HG03159 (cell line): ENCODE measurements at regions not wholly inside any gene's neighbourhood (a gene's known extent, or its start where the extent isn't known, plus 50 kb on each side); places are given as distances from the start of the nearest gene placed in this dataset.
"Not testable (repeated sequence)": the region's sequence is repeated elsewhere in the genome, so short reads cannot be mapped to it uniquely, and the experiment has no call there.

ENCODE experiments used
- ATAC-seq: cut with Tn5 transposase; IDR thresholded peaks from one replicate; pipeline ENCODE4 v1.9.1; 2021; ENCODE audit warnings: mild to moderate bottlenecking, moderate library complexity; ENCODE audit not compliant: unreplicated experiment

GRCh38 chr7:80082213-80082612 is 52.4 kb upstream of the GNAI1 start:
- ATAC-seq = no peak

- ATAC-seq = no peak
These were observed 55.7 kb upstream of the GNAI1 start for GRCh38 chr7:80078886-80079285.

- ATAC-seq = no peak
These were observed 56.4 kb upstream of the GNAI1 start for GRCh38 chr7:80078159-80078731.

- no peak for ATAC-seq
These were observed 64.2 kb upstream of the GNAI1 start for GRCh38 chr7:80070391-80070790.

GRCh38 chr7:80066639-80067038 is 68.0 kb upstream of the GNAI1 start:
- ATAC-seq = no peak

- ATAC-seq = no peak
These were observed 70.8 kb upstream of the GNAI1 start for GRCh38 chr7:80063834-80064233.

- no peak for ATAC-seq
These were observed 74.3 kb upstream of the GNAI1 start for GRCh38 chr7:80060218-80060806.

GRCh38 chr7:80057488-80057887 is 77.1 kb upstream of the GNAI1 start:
- ATAC-seq = peak; percentile 75

- ATAC-seq = no peak
These were observed 80.3 kb upstream of the GNAI1 start for GRCh38 chr7:80054356-80054755.

- no peak for ATAC-seq
These were observed 81.5 kb upstream of the GNAI1 start for GRCh38 chr7:80053124-80053523.

- ATAC-seq = no peak
These were observed 86.7 kb upstream of the GNAI1 start for GRCh38 chr7:80047856-80048459.

- no peak for ATAC-seq
These were observed 87.6 kb upstream of the GNAI1 start for GRCh38 chr7:80047032-80047431.

GRCh38 chr7:80044796-80045195 is 89.8 kb upstream of the GNAI1 start:
- no peak for ATAC-seq

GRCh38 chr7:80040752-80041151 is 93.9 kb upstream of the GNAI1 start:
- ATAC-seq = no peak

GRCh38 chr7:80040335-80040734 is 94.3 kb upstream of the GNAI1 start:
- ATAC-seq = no peak

- ATAC-seq = no peak
These were observed 95.3 kb upstream of the GNAI1 start for GRCh38 chr7:80039251-80039884.

- no peak for ATAC-seq
These were observed 96.9 kb upstream of the GNAI1 start for GRCh38 chr7:80037689-80038088.

- no peak for ATAC-seq
These were observed 98.5 kb upstream of the GNAI1 start for GRCh38 chr7:80036107-80036506.

GRCh38 chr7:80028717-80029116 is 105.9 kb upstream of the GNAI1 start:
- ATAC-seq = no peak

- ATAC-seq = no peak
These were observed 106.9 kb upstream of the GNAI1 start for GRCh38 chr7:80027611-80028173.

- no peak for ATAC-seq
These were observed 107.9 kb upstream of the GNAI1 start for GRCh38 chr7:80026766-80027165.

- ATAC-seq = not testable (repeated sequence)
These were observed 114.4 kb upstream of the GNAI1 start for GRCh38 chr7:80020277-80020676.
